Suppressor macrophage treated with lipopolysaccharide for 4 hours (primary cell): ENCODE measurements at regions not wholly inside any gene's neighbourhood (a gene's known extent, or its start where the extent isn't known, plus 50 kb on each side); places are given as distances from the start of the nearest gene placed in this dataset.
A peak's percentile ranks its signal among the peaks of the same experiment; 100 is the strongest.

Experiments used
- DNase-seq: peaks from one replicate; pipeline ENCODE4 v3.0.0-alpha.2; 2020

DNA sequence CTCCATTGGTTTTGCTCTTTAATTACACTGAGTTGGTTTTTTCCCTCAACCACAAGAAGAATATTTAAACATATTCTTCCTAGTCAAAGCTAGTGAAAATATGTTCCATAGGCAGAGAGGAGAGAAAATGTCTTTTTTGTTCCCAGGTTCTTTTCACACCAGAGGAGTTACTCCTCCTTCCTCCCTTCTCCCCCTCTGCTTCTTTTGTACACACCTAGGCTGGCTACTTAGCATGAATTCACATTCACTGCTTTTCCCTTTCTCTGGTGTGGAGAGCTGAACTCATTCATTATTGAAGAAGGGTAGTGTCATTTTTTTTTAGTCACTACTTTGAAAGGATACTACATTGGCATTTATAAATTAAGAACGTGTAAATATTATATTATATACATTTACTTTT lies 56.6 kb upstream of the UGP2 start:
- DNase-seq: no peak

DNA sequence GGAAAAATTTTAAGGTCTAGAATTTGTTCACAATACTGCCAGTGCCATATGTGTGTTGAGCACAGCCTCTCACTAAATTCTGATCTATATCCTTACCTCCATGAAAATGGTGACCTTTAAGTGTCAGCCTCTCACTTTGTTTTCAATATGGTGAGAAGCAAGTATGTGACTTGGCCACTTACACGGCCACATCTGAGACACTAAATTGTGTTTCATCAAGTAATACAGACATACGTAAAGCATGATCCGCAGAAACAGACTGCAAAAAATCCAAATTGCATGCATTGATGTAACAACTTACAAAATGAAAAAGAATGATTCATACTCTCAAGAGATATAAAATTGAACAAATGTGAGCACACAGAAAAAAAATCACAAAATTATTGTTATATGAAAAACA lies 55.2 kb upstream of the UGP2 start:
- no peak for DNase-seq

DNA sequence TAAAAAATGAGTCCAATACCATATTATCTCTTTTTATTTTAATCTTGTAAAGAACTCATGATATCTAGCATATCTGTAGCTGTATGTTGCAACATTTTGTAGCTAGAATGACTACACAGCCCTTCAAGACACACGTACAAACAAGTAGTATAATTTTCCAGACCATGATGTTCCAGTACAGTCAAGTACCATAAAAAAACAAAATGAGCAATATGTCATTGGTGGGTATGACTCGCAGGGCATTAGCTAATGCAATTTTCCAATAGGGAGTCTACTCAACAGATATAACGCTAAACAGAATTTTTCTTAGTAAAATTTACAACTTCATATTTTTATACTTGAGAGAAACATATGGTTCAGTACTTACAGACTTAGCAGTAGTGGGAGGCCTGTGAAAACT lies 53.6 kb upstream of the UGP2 start:
- DNase-seq: peak; percentile 54

DNA sequence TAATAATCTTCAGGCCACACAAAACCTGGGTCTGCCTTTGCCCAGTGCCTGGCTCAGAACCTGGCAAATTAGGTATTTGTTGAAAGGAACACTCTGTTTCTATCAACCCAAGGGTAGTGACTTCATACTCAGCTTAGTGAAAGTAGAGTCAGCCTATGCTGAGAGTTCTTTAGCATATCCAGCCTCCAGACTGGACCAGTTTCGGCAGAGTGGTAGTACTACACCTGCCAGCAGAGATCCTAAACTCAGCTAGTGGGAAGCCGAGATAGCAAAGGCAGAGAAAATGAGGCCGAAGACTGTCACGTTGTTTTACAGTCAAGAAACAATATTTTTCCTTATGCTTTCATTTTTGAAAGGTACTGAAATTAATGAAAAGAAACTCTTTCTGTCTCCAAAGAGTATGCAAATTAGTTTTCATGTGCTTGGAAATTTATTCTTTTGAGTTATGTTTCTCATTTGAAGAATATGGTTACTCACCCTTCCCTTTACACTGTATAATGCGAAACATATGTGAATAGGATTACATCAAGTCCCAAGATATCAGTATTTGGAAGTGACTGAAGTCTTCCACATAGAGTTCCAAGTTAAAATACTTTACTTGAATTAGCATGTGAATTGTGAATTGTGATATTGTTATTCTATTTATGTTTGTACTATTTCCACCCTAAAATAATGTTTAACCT lies 52.2 kb upstream of the UGP2 start:
- peak; percentile 58 for DNase-seq

- peak; percentile 66 for DNase-seq
These were observed 51.2 kb upstream of the UGP2 start for GRCh38 chr2:63790491-63790890.

- peak; percentile 81 for DNase-seq
These were observed 50.8 kb upstream of the UGP2 start for GRCh38 chr2:63790906-63791305.

GRCh38 chr2:63791387-63791786 lies 50.3 kb upstream of the UGP2 start:
- no peak for DNase-seq
